Skin epidermis (tissue), 12 donors: ENCODE measurements at regions not wholly inside any gene's neighbourhood (a gene's known extent, or its start where the extent isn't known, plus 50 kb on each side); places are given as distances from the start of the nearest gene placed in this dataset.

Source experiments
- H3K27ac ChIP-seq, 21 experiments: fragments of 200-600 bp; sonication (generic) in 11 of 21; one replicate each; pipeline ENCODE4 v1.5.0; 2020; ENCODE audit warnings: mild to moderate bottlenecking in 3 of 21, inconsistent platforms in 2 of 21, moderate library complexity in 2 of 21
- H3K4me3 ChIP-seq, 7 experiments: fragments of 200-600 bp; sonication (generic) in 2 of 7; one replicate each; pipeline ENCODE4 v1.5.0; 2020; ENCODE audit warnings: inconsistent platforms in 2 of 7, mild to moderate bottlenecking in 2 of 7, moderate library complexity in 1 of 7

DNA sequence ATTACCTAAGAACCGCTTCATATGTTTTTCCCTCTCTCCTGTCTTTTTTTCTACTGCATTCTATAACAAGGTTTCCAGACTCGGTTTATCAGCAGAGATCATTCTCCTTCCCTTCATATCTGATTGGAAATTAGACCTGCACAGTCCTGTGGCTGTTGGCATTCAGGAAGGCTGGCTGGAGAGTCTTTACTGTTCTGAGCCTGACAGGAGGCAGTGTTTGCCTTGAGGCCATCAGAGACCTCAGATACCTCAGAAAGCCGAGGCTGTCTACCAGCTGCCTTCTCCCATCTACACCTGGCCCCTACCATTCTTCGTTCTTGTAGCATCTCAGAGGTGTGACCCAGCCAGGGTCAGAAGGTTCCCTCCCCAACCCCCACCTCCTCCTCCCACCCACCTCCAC, 182.0 kb downstream of the CAND1 start:
- no peak overlapping the region for H3K4me3 ChIP-seq
- peak overlapping the region in 1 of 21 experiments; percentile 20 for H3K27ac ChIP-seq

DNA sequence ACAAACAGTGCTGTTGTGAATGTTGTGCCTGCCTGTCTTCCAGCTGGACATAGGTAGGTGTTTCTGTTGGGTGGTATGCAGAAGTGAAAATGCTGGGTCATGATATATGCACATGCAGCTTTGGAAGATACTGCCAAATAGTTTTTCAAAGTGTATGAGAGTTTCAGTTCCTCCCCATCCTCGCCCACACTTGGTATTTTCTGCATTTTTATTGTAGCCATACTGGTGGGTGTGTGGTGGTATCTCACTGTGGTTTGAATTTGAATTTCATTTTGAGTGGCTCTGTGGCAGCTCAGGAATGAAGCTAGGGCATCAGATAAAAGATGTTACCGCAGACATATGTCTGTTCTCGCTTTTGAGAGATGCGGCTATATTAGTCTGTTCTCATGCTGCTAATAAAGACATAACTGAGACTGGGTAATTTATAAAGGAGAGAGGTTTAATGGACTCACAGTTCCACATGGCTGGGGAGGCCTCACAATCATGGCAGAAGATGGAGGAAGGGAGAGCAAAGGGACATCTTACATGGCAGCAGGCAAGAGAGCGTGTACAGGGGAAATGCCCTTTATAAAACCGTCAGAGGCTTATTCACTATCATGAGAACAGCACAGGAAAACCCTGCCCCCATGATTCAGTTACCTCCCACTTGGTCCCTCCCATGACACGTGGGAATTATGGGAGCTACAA, 183.1 kb downstream of the CAND1 start:
- no peak overlapping the region for H3K27ac ChIP-seq
- H3K4me3 ChIP-seq = no peak overlapping the region

DNA sequence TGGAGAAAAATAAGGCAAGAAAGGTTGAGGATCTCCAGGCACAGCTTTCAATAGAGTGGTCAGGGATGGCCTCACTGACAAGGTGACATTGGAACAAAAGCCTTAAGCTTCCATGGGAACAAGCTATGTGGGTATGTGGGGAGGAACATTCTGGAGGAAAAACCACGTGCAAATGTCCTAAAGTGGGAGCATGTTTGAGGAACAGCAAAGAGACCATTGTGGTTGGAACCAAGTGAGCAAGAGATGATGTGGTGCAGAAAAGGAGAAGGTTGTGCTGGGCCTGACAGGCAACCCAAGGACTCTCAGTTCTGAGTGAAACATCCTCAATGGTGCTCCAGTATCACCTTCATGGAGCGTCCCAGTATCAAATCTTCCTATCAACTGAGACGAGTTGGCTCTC, 184.0 kb downstream of the CAND1 start:
- H3K4me3 ChIP-seq = no peak overlapping the region

DNA sequence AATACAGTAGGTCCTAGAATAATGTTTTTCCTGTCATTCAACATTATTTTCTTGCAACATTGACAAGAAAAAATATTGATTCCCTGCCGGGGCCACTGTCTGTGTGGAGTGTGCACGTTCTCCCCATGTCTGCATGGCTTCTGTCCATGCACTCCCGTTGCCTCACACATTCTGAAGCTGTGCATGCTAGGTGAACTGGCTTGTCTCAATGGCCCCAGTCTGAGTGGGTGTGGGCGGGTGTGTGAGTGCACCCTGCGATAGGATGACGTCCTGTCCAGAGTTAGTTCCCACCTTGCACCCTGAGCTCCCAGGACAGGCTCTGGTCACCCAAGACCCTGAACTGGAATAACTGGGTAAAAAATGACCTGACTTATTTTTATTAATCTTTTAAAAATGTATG, 186.1 kb downstream of the CAND1 start:
- no peak overlapping the region for H3K4me3 ChIP-seq
- H3K27ac ChIP-seq = no peak overlapping the region

More for the DNA sequence above, 184.0 kb downstream of the CAND1 start:
- no peak overlapping the region for H3K27ac ChIP-seq

DNA sequence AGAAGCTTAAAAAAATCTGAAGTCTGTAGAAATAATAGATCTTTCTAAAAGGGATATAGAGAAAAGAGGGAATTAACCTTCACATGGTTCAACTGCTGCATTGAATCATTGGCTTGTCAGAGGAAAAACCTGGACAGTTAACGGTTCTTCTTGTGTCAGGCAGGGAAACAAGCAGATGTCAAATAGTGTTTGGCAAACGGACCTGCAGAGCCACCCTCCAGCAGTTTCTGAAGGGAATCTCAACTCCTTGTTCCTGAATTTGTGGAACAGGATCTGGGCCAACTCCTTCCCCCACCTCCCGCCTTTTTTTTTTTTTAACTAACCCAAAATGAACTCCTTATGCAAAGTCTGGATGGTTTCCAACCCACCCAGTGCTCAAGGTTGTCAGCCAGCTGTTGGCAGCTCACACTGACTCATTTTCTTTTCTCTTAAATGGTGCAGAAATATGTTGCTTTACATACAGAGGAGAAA, 187.3 kb downstream of the CAND1 start:
- Histone ChIP-seq H3K4me3 (no peak overlapping the region), H3K27ac (peak overlapping the region in 7 of 21 experiments; percentile 40 to 77 (median 61))

DNA sequence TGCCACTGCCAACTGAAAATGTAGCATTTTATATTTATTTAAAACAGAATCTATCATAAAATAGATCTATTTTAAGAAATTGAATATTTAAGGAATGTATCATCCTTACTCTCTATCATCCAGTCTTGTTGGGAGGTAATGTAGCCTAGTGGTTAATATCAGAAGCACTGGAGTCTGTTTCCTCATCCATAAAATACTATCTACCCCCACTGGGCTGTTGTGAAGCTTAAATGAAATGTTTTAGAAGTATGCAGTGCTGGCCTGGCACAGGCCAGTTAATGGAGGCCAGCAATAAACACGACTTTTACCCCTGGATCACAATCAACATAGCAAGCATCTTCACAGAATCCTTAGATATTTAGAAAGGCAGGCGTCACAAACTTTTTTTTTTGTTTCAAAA, 188.0 kb downstream of the CAND1 start:
- Histone ChIP-seq H3K4me3 (no peak overlapping the region), H3K27ac (peak overlapping the region in 18 of 21 experiments; percentile 9 to 77 (median 52))

DNA sequence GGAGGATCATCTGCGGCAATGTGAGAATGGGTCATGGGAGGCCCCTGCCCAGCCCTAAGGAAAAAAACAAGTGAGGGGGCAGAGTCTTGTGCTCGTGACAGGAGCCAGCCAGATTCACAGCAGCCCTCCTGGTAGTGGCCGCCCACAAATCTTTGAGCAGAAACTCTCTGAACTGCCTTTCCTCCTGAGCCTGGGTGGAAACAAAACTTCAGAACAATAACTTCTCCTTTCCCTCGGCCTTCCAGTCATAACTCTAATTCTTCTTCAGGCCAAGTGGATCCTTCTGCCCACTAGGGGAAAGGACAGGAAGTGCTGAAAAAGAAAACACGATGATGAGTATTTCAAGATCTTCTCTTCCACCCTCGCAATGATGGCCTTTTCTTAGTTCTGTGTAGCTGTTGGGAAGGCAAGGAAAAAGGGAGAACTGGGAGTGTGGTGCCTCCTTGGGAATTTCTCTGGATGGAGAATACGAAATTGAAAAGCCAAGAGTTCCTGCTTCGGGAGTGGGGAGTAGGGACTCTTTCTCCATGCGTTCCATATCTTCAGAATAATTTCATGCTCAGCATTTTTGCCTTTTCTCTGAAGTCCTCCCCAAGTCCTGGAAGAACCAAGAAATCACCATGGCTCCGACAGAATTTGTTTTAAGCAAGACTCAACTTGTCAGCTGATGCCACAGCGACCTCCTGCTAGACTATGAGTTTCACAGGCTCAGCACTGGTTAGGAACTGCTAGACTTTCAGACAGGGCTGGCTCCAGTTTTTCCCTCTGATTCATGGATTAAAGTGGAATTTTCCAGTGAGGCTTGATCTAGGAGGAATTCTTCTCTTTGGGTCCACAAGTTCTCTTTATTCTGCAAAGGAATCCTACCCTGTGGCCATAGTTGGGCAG, 188.9 kb downstream of the CAND1 start:
- no peak overlapping the region for H3K4me3 ChIP-seq
- H3K27ac ChIP-seq = peak overlapping the region in 18 of 21 experiments; percentile 9 to 77 (median 52)

DNA sequence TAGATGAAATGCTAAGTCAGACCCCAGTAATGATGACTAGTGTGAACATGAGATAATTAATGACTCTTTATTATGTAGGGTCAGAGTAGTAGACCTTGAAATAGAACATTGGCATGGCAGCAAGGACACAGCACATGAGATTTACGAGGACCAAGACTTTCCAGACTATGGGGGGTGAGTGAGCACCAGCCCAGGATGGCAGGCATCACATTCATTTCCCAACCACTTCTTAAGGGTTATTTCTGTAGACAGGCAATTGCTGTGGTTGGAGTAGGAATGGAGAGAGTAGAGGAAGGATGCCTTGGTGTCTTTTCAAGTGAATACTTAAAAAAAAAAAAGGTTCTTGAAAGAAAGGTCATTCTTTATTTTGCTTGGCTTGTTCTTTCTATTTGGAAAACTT, 189.4 kb upstream of the DYRK2 start:
- Histone ChIP-seq H3K4me3 (no peak overlapping the region), H3K27ac (no peak overlapping the region)

DNA sequence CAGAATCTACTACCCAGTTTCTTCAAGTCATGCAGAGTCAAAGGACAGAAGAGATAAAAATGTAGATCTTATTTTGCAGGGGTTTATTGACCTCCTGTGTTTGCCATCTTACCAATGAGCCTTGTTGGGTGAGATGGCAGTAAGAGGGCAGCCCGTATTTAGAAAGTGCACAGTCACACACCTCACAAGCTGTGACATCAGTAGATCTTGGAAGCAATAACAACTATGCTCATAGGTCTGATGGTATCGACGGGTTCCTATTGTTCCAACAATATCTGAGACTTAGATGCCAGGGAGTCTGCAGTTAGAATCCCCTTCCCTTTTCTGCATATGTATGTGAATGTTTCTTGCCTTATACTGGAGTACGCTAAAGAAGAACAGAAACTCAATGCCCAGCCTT, 189.0 kb upstream of the DYRK2 start:
- Histone ChIP-seq H3K27ac (no peak overlapping the region), H3K4me3 (no peak overlapping the region)

DNA sequence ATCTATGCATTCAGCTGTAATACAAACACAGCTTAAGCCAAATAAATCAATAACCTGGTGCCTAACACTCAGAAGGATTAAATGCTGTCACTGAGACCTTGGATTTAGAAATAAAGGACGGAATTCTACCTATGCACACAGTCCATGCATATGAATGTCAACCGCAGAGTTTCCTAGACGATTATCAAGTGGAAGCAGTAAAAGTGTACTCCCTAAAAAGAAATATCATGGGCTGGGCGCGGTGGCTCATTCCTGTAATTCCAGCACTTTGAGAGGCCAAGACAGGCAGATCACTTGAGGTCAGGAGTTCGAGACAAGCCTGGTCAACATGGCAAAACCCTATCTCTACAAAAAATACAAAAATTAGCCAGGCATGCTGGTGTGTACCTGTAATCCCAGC, 188.2 kb upstream of the DYRK2 start:
- Histone ChIP-seq H3K4me3 (no peak overlapping the region), H3K27ac (no peak overlapping the region)

DNA sequence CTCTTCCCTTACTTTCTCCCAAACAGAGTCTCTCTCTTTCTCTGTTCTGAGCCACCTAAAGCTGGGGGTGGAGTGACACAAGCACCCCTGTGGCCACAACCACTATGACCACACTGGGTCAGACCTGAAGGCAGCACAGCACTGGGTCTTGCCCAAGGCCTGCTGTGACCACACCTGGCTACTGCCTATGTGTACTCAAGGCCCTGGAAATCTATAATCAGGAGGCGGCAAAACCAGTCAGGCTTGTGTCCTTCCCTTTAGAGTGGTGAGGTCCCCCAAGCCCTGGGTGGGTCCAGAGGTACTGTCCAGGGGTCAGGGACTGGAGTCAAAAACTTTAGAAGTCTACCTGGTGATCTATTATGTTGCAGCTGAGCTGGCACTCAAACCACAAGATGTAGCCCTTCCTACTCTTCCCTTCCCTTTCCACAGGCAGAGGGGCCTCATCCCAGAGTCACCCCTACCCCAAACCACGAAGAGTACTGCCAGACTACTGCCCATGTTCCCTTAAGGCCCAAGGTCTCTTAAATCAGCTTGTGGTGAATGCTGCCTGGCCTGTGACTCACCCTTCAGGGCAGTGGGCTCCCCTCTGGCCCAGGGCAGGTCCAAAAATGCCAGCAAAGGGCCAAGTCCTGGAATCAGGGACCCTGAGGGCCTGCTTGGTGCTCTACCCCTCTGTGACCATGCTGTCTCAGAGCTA, 179.8 kb upstream of the DYRK2 start:
- H3K27ac ChIP-seq = no peak overlapping the region
- no peak overlapping the region for H3K4me3 ChIP-seq

DNA sequence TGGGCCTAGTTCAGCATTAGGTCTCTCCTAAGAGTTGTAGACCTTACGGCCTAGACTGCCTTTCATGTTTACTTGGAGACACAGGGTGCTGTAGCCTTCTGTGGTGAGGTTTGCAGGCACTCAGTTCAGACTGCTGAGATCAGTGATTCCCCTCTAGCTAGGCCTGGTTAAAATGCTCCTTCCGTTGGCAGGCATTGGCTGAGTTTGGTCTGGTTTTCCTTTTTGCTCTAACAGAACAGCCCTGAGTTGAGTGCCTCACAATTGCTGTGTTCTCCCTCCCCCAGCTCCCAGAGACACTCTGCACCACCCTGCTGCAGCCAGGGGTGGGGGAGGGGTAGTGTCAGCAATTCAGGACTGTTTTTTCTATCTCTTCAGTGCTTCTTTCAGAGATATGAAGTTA, 178.9 kb upstream of the DYRK2 start:
- Histone ChIP-seq H3K4me3 (no peak overlapping the region), H3K27ac (no peak overlapping the region)

DNA sequence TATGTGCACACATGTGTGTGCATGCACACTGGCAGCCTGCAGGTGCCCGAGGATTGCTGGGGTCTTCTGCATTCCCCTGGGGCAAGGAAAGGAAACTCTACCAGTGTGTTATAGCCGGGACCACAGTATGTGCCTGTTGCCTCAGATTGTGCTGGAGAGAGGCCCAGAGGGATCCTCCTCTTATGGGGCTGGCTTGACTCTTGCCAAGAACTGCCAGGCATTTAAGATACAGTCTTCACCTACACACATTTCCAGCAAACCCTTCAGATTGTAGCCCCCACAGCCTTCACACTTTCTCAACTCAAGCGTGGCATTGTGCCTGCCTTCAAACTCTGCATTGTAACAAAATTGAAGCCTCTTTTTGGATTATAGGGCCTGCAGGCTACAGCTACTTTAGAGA, 176.7 kb upstream of the DYRK2 start:
- Histone ChIP-seq H3K4me3 (no peak overlapping the region), H3K27ac (peak overlapping the region in 3 of 21 experiments; percentile 20 to 49 (median 35))

DNA sequence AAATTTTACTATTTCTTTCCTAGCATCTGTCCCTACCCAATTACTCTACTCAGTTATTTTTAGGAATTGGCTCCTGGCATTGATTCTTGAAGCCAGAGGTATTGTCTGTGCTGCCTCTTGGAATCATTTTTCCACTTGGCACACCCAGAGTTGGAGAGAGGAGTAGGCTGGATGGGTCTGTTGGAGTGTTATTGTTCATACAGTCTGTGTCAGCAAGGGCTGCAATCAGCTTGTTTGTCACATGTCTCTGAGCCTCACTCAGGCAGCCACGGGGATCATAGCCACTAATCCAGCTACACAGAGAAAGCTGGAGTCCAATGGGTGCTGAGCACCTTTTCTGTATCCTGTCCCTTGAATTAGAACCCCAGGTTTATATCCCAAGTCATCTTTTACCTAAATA, 176.0 kb upstream of the DYRK2 start:
- H3K4me3 ChIP-seq = no peak overlapping the region
- peak overlapping the region in 1 of 21 experiments; percentile 20 for H3K27ac ChIP-seq

DNA sequence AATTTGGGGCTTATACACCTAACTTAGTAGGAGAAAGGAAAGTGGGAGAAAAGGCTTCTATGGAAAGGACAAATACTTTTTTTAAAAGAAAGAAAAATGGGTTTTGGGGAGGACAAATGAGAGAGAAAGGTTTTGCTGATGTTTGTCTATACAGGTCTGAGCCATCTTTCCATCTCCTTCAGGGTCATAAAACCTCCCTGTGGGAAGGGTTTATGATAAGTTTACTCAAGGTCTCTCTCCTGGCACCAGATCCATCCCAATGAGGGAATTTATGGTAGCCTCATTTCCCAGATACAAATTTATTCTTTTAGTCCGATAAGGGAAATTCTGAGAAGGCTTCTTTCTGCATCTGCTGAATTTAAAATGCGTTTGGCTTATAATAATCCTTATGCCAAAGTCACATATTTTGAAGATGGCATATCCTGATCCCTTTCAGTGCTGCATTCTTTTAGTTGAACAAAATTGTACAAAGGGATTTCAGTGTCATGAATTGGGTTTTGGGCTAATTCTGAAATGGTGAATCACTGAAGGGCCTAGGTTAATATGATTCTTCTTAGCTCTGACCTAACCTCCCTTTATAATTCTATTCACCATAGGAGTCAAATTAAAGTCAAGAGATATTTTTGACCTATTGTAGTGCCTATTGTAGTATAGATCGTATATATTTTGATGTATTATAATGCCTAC, 173.5 kb upstream of the DYRK2 start:
- Histone ChIP-seq H3K27ac (no peak overlapping the region), H3K4me3 (no peak overlapping the region)

DNA sequence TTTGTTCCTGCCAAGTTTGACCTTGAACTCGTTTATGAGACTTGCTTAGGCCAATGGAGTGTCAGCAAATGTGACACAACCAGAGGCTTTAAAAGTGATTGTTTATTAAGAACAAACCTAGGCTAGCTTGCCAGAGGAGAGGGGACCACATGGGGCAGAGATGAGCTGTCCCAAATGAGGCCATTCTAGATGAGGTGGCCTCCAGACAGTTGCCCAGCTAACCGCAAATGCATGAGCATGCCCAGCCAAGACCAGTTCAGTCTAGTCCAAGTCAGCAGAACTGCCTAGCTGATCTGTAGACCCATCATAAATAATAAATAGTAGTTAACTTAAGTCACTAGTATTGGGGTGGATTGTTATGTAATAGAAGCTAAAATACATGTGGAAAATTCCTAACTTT, 172.8 kb upstream of the DYRK2 start:
- Histone ChIP-seq H3K27ac (no peak overlapping the region), H3K4me3 (no peak overlapping the region)

DNA sequence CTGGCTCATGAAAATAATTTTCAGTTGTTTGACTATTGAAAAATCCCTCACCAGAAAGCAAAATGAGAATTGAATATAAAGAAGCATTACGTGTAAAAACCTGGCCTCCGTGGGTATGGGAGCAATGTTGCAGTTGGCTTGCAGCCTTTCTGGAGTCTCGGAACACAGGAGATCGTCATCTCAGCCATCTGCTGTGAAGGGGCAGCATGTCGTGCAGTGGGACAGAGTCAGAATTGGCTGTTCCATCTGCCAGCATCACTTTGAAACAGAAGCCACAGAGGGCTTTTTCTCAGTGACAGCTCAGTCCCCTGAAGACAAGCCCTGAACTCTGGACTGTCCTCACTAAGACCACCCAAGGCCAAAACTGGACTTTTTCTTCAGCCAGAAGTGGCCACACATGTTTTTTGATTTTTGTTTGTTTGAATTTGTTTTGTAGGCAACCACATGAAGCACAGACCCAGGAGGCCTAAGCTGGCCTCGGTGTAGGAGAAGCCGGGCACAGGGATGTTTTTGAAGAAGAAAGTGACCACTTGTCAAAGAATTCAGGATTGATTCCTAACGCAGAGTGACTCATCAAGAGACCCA, 170.8 kb upstream of the DYRK2 start:
- no peak overlapping the region for H3K27ac ChIP-seq
- H3K4me3 ChIP-seq = no peak overlapping the region

DNA sequence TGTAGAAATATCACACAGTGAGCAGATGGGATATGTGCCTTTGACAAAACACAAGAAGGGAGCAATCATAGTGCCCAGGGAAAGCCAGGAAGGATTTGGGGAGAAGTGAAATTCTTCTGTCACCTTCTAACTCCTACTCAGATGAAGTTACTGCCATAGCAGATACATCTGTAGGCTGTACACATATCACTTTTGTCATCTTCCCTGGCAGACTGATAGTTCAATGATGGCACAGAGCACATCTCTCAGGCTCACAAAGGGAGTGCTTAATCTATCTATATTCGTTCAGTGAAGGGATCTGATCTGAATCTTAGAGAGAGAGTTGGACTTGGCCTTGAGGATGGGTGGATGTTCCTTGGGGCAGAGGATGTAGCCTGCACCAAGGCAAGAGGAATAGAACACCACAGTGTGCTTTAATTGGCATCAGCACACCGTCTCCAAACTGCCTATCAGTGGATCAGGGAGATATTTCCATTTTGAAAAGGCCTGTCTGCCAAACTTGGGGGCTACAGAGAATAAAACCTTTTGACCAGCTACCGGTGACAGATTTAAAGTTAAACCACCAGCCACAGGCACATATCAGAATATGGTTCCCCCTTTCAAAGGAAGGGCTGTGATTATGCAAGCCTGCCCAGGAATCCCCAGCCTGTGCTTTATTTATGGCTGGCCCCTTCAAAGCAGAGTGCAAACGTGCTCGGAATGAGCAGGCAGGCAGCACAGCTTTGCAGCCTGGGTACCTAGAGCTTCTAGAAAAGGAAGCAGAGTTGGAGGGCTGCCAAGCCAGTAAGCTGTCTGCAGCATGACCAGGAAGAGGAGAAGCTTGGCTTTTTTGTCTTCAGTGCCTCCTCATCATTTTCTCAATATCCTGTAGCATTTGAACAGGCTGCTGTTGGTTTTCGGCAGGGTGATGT, 165.5 kb upstream of the DYRK2 start:
- peak overlapping the region in 7 of 21 experiments; percentile 22 to 83 (median 50) for H3K27ac ChIP-seq
- no peak overlapping the region for H3K4me3 ChIP-seq
